Adrenal gland (tissue), 5 donors: ENCODE measurements at regions not wholly inside any gene's neighbourhood (a gene's known extent, or its start where the extent isn't known, plus 50 kb on each side); places are given as distances from the start of the nearest gene placed in this dataset.

Experiments used
- CTCF ChIP-seq, 6 experiments: fragments of 450-650 bp in 4 of 6; fragments of 200-600 bp in 2 of 6; sonication (generic) in 1 of 6; IDR thresholded peaks; 1 replicate in 5 of 6; 2 replicates in 1 of 6; pipeline versions ENCODE4 v1.5.1 to v1.8.0; 2016 to 2021; ENCODE audit warnings: antibody characterized with exemption in 6 of 6, mild to moderate bottlenecking in 2 of 6, moderate library complexity in 1 of 6
- POLR2A ChIP-seq, 2 donors: fragments of 450-650 bp; IDR thresholded peaks; one replicate each; pipeline ENCODE4 v1.6.1; 2017; ENCODE audit warnings: antibody characterized with exemption in 2 of 2, mild to moderate bottlenecking in 2 of 2, moderate library complexity in 1 of 2
- donor health status: DM: no; HTN: no; CAD: no.

- TF ChIP-seq CTCF (IDR thresholded peaks at IDR 0.05) = no peak
- TF ChIP-seq POLR2A (IDR thresholded peaks at IDR 0.05) = no peak
Observed at GRCh38 chr1:191831572-191831971, 326.7 kb upstream of the RGS18 start.
